Kasumi-1 (cell line): ENCODE measurements at regions not wholly inside any gene's neighbourhood (a gene's known extent, or its start where the extent isn't known, plus 50 kb on each side); places are given as distances from the start of the nearest gene placed in this dataset.
A peak's percentile ranks its signal among the peaks of the same experiment; 100 is the strongest.
"Not testable (repeated sequence)": the region's sequence is repeated elsewhere in the genome, so short reads cannot be mapped to it uniquely, and the experiment has no call there.

ENCODE experiments used
- DNase-seq, 2 experiments: peaks; one replicate each; lab custom pipeline; 2025; lab: John Stamatoyannopoulos, UW

GRCh38 chr6:84876723-84877514, 112.5 kb upstream of the TBX18 start:
- DNase-seq: no peak

DNA sequence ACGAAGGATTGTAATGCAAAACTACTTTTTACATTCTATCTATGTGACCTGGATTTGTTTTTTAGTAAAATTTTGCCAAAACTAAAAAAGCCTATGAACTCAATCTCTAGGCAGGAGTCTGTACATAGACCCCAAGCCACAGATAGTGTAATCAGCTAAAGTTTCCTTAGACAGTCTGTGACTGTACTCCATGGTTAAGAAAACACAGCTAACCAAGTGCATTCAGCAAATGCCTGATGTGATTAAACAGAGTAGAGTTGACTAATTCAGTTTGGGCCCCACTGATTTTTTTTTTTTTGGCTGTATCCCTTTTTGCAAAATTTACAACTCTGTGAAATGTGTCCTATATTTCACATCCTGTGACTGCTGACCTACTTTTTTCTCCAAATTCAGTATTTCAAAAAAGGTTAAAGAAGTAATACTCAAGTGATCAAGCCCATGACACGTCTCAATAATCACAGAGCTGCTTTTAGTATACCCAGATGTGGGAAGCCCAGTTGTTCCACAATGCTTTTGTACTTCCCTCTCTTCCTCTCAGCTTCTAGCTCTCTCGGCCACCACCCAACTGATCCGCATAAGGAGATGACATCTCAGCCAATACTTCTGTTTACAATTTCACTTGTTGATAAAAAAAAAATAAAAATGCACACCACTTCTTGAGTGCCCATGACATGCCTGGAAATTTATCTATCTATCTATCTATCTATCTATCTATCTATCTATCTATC, 108.8 kb upstream of the TBX18 start:
- no peak for DNase-seq

- DNase-seq: no peak
Observed at GRCh38 chr6:84871925-84872324, 107.5 kb upstream of the TBX18 start.

- no peak for DNase-seq
Observed at GRCh38 chr6:84870672-84871071, 106.3 kb upstream of the TBX18 start.

- DNase-seq: no peak
Observed at GRCh38 chr6:84868149-84868548, 103.8 kb upstream of the TBX18 start.

DNA sequence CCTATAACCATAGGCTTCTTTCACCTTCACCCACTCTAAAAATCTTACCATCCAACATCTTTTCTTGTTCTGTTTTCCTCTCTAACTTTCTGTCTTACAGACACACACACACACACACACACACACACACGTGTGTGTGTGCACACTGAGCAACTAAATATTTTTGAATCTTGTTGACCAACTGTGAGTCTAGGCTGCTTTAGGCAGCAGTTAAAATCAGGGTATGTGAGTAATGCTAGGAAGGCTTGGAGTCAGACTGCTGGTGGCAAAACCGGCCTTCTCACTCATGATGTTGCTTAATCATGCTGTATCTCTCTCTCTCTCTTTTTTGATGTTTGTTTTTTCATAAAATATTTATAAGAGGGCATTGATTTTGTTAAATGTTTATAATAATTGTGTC, 103.1 kb upstream of the TBX18 start:
- no peak for DNase-seq

- no peak for DNase-seq
Observed at GRCh38 chr6:84866715-84867114, 102.3 kb upstream of the TBX18 start.

DNA sequence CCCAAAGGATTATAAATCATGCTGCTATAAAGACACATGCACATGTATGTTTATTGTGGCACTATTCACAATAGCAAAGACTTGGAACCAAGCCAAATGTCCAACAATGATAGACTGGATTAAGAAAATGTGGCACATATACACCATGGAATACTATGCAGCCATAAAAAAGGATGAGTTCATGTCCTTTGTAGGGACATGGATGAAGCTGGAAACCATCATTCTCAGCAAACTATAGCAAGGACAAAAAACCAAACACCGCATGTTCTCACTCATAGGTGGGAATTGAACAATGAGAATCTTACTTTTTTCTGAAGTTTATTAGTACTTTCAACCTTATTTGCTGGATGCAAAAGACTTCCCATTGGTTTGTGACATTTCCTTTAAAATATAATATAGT, 101.0 kb upstream of the TBX18 start:
- not testable (repeated sequence) for DNase-seq

DNA sequence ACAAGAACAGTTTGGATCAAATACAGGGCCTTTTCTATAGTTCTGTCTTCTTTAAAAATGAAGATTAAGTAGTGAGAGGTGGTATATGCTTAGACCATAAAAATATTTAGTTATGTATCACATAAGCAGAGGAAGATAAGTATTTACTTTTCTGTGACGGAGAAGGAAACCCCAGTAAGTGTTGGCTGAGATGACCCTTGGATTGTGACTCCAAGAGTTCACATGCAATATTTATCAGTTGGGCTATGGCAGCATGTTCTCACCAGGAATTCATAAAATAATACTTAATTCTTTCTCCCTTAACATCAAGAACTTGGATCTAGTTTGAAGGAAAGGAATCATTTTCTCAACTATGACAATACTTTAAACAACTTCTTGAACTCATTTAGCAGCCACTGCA, 98.4 kb upstream of the TBX18 start:
- DNase-seq: no peak

GRCh38 chr6:84860920-84861319, 96.5 kb upstream of the TBX18 start:
- no peak for DNase-seq

DNA sequence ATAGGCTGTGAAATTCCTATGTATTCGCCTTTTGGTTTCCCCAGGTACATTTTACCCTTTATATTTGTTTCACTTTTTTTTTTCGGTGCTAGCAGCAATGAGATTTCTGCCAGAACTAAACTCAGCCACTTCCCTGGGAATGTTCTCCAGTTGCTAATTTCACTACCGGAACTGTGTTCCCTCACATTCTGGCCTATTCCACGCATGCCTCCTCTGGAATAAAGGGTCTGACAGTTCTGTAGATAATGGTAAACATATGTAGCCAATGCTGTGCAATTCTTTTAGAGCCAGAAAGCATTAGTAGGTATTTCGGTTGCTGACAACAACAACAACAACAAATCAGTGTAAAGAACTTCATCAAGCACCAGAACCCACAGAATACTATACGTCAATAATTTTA, 96.1 kb upstream of the TBX18 start:
- DNase-seq: no peak

DNA sequence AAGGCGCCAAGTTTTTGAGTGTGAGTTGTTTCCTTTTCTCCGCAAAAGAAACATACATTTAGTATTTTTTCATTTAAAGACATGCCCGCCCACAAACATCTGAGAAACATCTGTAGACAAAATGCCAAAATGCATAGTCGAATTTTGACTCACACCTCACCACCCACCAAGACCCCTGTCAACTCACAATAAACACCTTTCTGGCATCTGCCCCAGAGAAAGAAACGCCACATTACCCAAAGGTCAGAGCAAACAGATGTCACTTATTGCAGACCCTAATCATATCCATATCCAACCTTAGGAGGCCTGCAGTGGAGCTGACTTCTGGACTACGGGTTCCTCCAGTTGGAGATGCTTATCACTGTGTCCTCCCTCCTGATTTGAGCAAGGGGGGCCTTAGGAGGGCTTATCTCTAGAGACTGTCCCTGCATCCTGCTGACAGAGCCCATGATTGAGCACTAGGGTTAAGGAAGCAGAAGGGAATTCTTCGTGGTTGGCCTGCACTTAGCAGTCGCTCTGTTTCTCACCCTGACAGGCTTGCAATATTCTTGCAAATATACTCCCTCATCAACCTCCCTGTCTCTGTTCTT, 90.5 kb upstream of the TBX18 start:
- DNase-seq: no peak

- no peak for DNase-seq
Observed at GRCh38 chr6:84853901-84854300, 89.5 kb upstream of the TBX18 start.

- DNase-seq: no peak
Observed at GRCh38 chr6:84848960-84849359, 84.6 kb upstream of the TBX18 start.

DNA sequence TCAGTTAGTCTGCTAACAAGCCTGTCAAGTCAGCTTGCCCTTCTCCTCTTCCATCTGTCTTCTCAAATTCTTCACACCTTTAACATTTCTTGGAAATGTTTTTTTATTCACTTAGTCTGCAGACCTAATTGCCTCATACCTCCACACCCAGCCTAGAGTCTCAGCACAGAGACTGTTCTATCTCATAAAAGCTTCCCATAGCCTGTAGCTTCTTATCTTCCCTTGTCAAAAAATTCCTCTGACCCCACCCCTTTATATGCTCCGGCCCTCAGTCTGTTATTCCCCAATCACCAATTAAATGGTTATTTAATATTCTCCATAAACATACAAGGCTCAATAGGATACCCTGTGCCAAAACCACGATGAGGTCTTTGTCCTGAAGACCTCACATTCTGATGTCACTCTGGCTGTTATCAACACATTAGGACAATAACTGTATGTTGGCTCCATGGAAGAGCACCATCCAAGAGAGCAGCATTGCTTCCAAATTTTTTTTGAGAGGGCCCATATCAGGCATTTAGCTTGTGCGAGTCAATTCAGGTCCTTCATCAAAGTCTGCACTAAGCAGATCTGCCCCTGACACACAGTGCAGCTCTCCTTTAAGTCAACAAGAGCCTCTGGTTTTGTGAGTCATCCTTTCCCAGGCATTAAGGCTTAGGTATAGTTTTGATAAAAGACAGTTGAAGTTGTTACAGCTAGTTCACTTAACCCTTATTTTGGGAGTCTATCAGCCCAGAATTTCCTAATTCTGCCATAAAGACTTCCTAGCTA, 83.2 kb upstream of the TBX18 start:
- DNase-seq: no peak

DNA sequence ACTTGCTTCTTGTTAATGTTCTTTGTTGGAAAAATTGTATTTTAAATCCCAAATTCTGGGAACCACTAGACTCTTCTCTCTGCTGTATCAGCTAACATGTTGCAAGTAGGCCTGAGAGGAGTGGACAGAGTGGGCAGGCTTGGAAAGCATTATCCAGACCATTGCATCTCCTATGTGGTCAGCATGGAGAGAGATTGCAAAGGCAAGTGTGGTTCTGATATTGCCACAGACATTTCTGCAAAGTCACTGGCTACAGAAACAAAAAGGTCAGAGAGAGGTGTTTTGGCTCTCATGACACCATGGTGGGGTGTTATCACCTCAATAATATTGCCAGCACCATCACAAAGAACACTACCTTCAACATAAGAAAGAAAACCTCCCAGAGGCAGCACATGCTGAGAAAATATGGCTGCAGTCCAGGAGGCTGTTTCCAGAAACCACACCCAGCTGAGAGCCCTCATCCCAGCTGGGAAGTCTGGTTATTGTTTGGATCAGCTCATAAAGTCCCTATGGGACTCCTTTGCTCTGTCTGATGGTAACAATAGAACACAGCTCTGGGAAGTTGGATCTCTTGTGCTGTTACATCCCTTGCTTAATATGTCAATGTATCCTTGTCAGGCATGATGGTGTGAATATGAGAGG, 78.2 kb upstream of the TBX18 start:
- no peak for DNase-seq

DNA sequence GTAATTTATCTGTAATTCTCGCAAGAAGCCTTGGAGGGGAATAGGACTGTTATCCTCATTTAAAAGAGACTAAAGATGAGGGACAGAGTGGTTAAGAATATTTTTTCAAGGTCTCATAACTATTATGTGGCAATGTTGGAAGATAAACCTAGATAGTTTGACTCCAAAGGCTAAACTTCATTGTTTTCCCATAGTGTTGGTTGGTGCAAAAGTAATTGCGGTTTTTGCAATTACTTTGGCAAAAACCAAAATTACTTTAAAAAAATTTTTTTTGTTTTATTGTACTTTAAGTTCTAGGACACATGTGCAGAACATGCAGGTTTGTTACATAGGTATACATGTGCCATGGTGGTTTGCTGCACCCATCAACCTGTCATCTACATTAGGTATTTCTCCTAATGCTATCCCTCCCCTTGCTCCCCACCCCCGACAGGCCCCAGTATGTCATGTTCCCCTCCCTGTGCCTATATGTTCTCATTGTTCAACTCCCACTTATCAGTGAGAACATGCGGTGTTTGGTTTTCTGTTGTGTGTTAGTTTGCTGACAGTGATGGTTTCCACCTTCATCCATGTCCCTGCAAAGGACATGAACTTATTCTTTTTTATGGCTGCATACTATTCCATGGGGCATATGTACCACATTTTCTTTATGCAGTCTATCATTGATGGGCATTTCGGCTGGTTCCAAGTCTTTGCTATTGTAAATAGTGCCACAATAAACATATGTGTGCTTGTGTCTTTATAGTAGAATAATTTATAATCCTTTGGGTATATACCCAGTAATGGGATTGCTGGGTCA, 72.9 kb upstream of the TBX18 start:
- DNase-seq: not testable (repeated sequence)

GRCh38 chr6:84836366-84836765, 72.0 kb upstream of the TBX18 start:
- DNase-seq: peak in 1 of 2 experiments; percentile 10

GRCh38 chr6:84835340-84835739, 70.9 kb upstream of the TBX18 start:
- no peak for DNase-seq

DNA sequence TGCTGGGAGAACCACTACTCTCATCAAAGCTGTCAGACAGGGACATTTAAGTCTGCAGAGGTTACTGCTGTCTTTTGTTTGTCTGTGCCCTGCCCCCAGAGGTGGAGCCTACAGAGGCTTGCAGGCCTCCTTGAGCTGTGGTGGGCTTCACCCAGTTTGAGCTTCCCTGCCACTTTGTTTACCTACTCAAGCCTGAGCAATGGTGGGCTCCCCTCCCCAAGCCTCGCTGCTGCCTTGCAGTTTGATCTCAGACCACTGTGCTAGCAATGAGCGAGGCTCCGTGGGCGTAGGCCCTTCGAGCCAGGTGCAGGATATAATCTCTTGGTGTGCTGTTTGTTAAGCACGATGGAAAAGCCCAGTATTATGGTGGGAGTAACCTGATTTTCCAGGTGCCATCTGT, 67.5 kb upstream of the TBX18 start:
- not testable (repeated sequence) for DNase-seq

GRCh38 chr6:84825461-84825860, 61.1 kb upstream of the TBX18 start:
- peak; percentile 29 to 33 for DNase-seq
